Type B pancreatic cell (in vitro differentiated cells): ENCODE measurements at regions not wholly inside any gene's neighbourhood (a gene's known extent, or its start where the extent isn't known, plus 50 kb on each side); places are given as distances from the start of the nearest gene placed in this dataset.

Source experiments
- DNase-seq: peaks from one replicate; pipeline ENCODE4 v3.0.0; 2021; ENCODE audit warnings: mixed read lengths; ENCODE audit not compliant: unreplicated experiment; ENCODE audit errors: extremely low spot score
- H3K27ac Mint-ChIP-seq: 2 replicates; pipeline ENCODE4 v1.8.0; 2021; ENCODE audit warnings: mild to moderate bottlenecking, mixed read lengths
- H3K27me3 Mint-ChIP-seq: 2 replicates; pipeline ENCODE4 v1.8.0; 2021; ENCODE audit warnings: mixed read lengths
- H3K36me3 Mint-ChIP-seq: 2 replicates; pipeline ENCODE4 v1.8.0; 2021; ENCODE audit warnings: mixed read lengths
- H3K4me1 Mint-ChIP-seq: one replicate; pipeline ENCODE4 v1.8.0; 2021; ENCODE audit warnings: mixed read lengths; ENCODE audit not compliant: unreplicated experiment
- H3K4me3 Mint-ChIP-seq: 2 replicates; pipeline ENCODE4 v1.8.0; 2021; ENCODE audit warnings: mild to moderate bottlenecking, mixed read lengths
- H3K9me3 Mint-ChIP-seq: 2 replicates; pipeline ENCODE4 v1.8.0; 2021; ENCODE audit warnings: mixed read lengths
- CTCF ChIP-seq: fragments of 200-600 bp; sonication (generic); conservative IDR thresholded peaks from 2 replicates; pipeline ENCODE4 v1.5.0; 2021; ENCODE audit warnings: antibody characterized with exemption, mild to moderate bottlenecking

DNA sequence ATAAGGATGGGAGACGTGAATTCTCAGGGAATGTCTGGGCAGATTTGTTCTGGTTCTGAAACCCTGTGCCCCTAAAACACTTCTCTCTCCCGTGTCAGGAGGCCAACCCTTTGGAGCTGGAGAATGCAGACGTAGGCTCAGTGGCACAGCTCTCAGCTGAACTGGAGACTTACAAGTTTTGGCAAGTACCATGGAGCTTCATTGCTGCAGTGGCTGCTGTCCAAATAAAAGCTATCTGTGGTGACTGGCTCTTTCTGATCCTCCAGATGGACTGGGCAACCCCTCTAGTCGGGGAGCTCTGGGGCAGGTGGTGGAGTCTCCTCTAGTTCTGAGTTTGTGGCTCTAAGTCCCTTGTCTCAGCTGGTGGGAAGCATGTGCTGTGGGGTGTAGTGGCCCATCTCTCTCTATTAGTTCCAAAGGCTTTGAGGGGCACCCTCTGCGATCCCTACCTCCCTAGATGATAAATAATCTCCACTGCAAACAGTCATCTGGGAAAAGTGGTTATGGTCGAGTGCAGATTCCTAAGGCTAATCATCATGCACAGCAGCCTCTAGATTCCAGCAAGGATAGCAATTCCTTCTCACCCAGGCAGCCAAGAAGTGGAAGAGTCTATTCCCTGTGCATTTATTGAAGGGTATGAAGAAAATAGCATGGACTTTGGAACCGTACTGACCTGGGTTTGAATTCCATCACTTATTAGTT lies 204.2 kb upstream of the KLF4 start:
- no peak for TF ChIP-seq CTCF
- Mint-ChIP-seq H3K4me3 (no peak overlapping the region), H3K4me1 (no peaks in the 10 kb centered on the region), H3K27ac (no peak overlapping the region), H3K27me3 (peaks cover 15% of the 10 kb centered on the region), H3K36me3 (no peaks in the 10 kb centered on the region), H3K9me3 (peaks cover 3% of the 10 kb centered on the region)
- DNase-seq, result no peak

DNA sequence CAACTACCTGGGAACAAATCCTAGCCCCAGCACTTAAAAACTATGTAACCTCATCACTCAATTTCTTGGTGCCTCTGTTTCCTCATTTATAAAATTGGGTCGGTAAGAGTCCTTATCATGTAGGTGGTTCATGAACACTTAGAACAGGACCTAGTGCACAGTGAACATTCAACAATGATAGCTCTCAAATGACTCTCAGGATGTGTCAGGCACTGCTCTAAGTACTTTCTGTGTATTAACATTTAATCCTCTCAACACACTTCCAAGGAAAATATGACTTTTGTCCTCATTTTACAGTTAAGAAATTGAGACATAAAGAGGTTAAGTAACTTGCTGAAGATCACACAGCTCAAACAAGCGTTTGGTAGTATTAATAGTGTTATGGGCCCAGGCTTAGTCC lies 202.1 kb upstream of the KLF4 start:
- no peaks in the 10 kb centered on the region for H3K36me3 Mint-ChIP-seq
- no peak overlapping the region for H3K4me3 Mint-ChIP-seq
- H3K9me3 Mint-ChIP-seq, result peaks cover 6% of the 10 kb centered on the region
- no peak for TF ChIP-seq CTCF
- no peak overlapping the region for H3K27ac Mint-ChIP-seq
- no peak for DNase-seq
- H3K4me1 Mint-ChIP-seq, result no peaks in the 10 kb centered on the region
- H3K27me3 Mint-ChIP-seq, result peaks cover 14% of the 10 kb centered on the region

GRCh38 chr9:107690021-107690420 lies 200.5 kb upstream of the KLF4 start:
- Mint-ChIP-seq H3K27ac (no peak overlapping the region), H3K9me3 (peaks cover 6% of the 10 kb centered on the region), H3K36me3 (no peaks in the 10 kb centered on the region), H3K4me1 (no peaks in the 10 kb centered on the region), H3K27me3 (peaks cover 14% of the 10 kb centered on the region), H3K4me3 (no peak overlapping the region)
- DNase-seq, result no peak
- no peak for TF ChIP-seq CTCF

- no peak for TF ChIP-seq CTCF
- Mint-ChIP-seq H3K36me3 (no peaks in the 10 kb centered on the region), H3K4me3 (no peak overlapping the region), H3K4me1 (no peaks in the 10 kb centered on the region), H3K9me3 (peaks cover 6% of the 10 kb centered on the region), H3K27me3 (peaks cover 11% of the 10 kb centered on the region), H3K27ac (no peak overlapping the region)
- DNase-seq, result no peak
These were observed 199.2 kb upstream of the KLF4 start for GRCh38 chr9:107688728-107689127.

GRCh38 chr9:107685901-107686300 lies 196.3 kb upstream of the KLF4 start:
- DNase-seq, result no peak
- no peaks in the 10 kb centered on the region for H3K4me1 Mint-ChIP-seq
- H3K27ac Mint-ChIP-seq, result no peak overlapping the region
- no peaks in the 10 kb centered on the region for H3K36me3 Mint-ChIP-seq
- no peak overlapping the region for H3K4me3 Mint-ChIP-seq
- TF ChIP-seq CTCF, result no peak
- H3K27me3 Mint-ChIP-seq, result peaks cover 16% of the 10 kb centered on the region
- H3K9me3 Mint-ChIP-seq, result peaks cover 6% of the 10 kb centered on the region
